Activated B cell treated with CpG ODN at 0.5 μM for 24 hours (primary cell): ENCODE measurements at regions not wholly inside any gene's neighbourhood (a gene's known extent, or its start where the extent isn't known, plus 50 kb on each side); places are given as distances from the start of the nearest gene placed in this dataset.

Experiments
- ATAC-seq: fragments of 200-7000 bp; cut with Tn5 transposase; one replicate; pipeline ENCODE4 v1.10.0; 2021; ENCODE audit warnings: low read depth, mild to moderate bottlenecking, moderate library complexity
- CTCF ChIA-PET: fragments of 350-600 bp; sonication (Branson Sonifier 250); formaldehyde crosslinking; loops from one replicate; lab custom pipeline; 2021; ENCODE audit warnings: antibody characterized with exemption; lab: Charles Lee
- POLR2A ChIA-PET: fragments of 350-600 bp; sonication (Branson Sonifier 250); formaldehyde crosslinking; loops from one replicate; lab custom pipeline; 2021; ENCODE audit warnings: antibody characterized with exemption; lab: Charles Lee
- DNase-seq: peaks from one replicate; pipeline ENCODE4 v3.0.0; 2022
- H3K27ac Mint-ChIP-seq: one replicate; pipeline ENCODE4 v1.8.0; 2020; ENCODE audit warnings: mixed read lengths
- H3K27me3 Mint-ChIP-seq: one replicate; pipeline ENCODE4 v1.8.0; 2021; ENCODE audit warnings: mixed read lengths
- H3K36me3 Mint-ChIP-seq: one replicate; pipeline ENCODE4 v1.8.0; 2021; ENCODE audit warnings: low read depth, mixed read lengths
- H3K4me1 Mint-ChIP-seq: one replicate; pipeline ENCODE4 v1.8.0; 2021; ENCODE audit warnings: mixed read lengths
- H3K4me3 Mint-ChIP-seq: one replicate; pipeline ENCODE4 v1.8.0; 2020; ENCODE audit warnings: mild to moderate bottlenecking, mixed read lengths
- H3K9me3 Mint-ChIP-seq: one replicate; pipeline ENCODE4 v1.8.0; 2020; ENCODE audit warnings: mixed read lengths
- CTCF ChIP-seq: fragments of 200-600 bp; IDR thresholded peaks from one replicate; pipeline ENCODE4 v1.8.0; 2022; ENCODE audit warnings: antibody characterized with exemption, mild to moderate bottlenecking
- intact Hi-C: fragments of 100-400 bp; cut with micrococcal nuclease; formaldehyde crosslinking; loops from one replicate; pipeline ENCODE4 v1.15.1; 2024

DNA sequence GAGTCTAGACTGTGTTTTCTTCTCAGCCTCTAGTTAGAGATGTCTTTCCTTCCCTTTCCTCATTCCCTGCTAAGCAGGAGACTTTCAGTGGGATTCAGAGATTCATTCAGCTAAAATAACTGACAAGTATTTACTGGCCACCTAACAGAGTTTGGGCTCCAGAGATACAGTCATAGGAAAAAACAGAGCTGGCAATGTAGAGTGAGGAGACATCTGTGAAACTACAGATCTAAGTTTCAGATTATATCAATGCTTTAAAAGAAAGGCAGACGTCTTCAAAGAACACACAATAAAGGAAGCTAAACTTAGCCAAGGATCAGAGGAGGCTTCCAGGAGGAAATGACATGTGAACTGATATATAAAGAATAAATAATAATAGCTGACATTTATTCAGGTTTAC is 355.6 kb upstream of the DDI1 start:
- Mint-ChIP-seq H3K36me3 (no peaks in the 10 kb centered on the region), H3K9me3 (no peaks in the 10 kb centered on the region), H3K27me3 (no peaks in the 10 kb centered on the region), H3K27ac (no peak overlapping the region), H3K4me3 (no peak overlapping the region), H3K4me1 (peaks cover 5% of the 10 kb centered on the region)
- POLR2A ChIA-PET, result no interaction called here
- intact Hi-C loops, result no loop called here
- no peak for TF ChIP-seq CTCF
- no peak for ATAC-seq
- DNase-seq, result no peak
- CTCF ChIA-PET, result interaction anchor here (2.2 kb wide), 1 partner anchor 61 kb away, joined by 4 read pairs; no protein-coding TSS in a partner anchor

DNA sequence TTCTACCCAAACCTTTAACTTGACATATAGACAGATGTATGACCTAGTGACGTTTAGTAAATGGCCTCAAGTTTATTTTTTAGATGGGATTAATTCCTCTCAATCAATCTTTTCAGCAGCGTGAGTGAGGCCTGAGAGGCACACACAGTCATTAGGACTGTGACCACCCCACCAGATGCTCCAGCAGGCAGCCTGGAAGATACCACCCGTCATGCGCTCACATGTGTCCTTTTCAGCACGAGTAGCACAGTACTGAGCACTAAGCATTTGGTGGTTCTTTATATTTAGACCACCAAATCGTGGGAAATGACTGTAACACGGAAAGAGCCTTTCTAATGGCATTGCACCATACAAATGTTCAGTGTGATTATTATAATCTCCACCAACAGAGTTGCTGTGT is 354.6 kb upstream of the DDI1 start:
- intact Hi-C loops, result loop anchor here (1.0 to 2.0 kb wide), 3 partner anchors 469 to 1319 kb away; no protein-coding TSS in a partner anchor
- CTCF ChIA-PET, result interaction anchor here (0.9 to 2.2 kb wide), 9 partner anchors 8 to 931 kb away, joined by 3 to 11 read pairs (median 4); partner anchors contain the start of gene PDGFD
- Mint-ChIP-seq H3K4me3 (no peak overlapping the region), H3K4me1 (peaks cover 5% of the 10 kb centered on the region), H3K36me3 (no peaks in the 10 kb centered on the region), H3K9me3 (no peaks in the 10 kb centered on the region), H3K27ac (no peak overlapping the region), H3K27me3 (no peaks in the 10 kb centered on the region)
- POLR2A ChIA-PET, result no interaction called here
- no peak for DNase-seq
- TF ChIP-seq CTCF, result no peak
- ATAC-seq, result no peak

DNA sequence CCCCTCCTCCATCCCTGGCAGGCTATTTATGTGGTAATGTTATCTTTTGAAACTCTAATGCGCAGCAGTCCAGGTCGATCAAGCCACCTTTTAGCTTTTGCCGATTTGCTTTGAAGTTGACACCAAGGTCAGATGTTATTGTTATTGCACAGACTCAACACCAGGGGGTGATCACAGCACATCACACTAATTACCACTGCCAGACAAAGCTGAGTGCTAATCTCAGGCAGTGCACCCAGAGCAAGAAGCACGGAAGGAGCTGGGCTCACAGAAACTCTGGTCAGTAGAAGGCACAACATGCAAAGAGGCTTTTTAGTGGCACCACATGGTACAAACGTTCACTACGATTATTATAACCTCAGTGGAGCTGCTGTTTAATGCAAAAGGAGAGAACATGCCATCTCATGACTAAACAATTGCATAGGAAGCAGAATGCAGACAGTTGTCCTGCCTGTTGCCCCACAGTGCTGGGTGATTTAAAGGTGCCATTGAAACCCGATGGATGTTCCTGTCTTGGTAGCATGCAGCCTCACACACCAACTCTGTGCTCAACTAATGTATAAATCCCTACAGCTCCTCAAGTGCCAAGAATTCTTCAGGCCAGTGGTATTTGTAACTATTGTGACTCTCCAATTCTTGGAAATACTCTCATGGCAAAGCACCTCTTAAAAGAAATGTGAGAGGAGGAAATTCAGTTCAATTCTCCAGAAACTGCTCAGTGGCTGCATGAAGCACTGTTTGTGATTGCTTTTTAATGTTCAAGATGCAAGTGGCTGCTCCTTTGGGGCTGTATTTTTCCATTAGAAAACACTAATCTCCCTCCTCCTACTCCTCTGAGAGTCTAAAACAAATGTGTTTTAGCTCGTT is 353.9 kb upstream of the DDI1 start:
- no peak overlapping the region for H3K27ac Mint-ChIP-seq
- intact Hi-C loops, result loop anchor here (1.0 to 2.0 kb wide), 3 partner anchors 469 to 1318 kb away; no protein-coding TSS in a partner anchor

GRCh38 chr11:103683576-103683975 is 352.9 kb upstream of the DDI1 start:
- Mint-ChIP-seq H3K36me3 (no peaks in the 10 kb centered on the region), H3K4me3 (no peak overlapping the region), H3K27ac (no peak overlapping the region), H3K4me1 (peaks cover 5% of the 10 kb centered on the region), H3K9me3 (no peaks in the 10 kb centered on the region), H3K27me3 (no peaks in the 10 kb centered on the region)
- intact Hi-C loops, result loop anchor here (2.0 kb wide), 1 partner anchor 1317 kb away; no protein-coding TSS in a partner anchor
- ChIA-PET POLR2A (no interaction called here), CTCF (no interaction called here)
- ATAC-seq (no peak), DNase-seq (no peak)
- no peak for TF ChIP-seq CTCF

More for the DNA sequence above, 353.9 kb upstream of the DDI1 start:
- DNase-seq (peak; percentile 21), ATAC-seq (peak; percentile 75)
- Mint-ChIP-seq H3K9me3 (no peaks in the 10 kb centered on the region), H3K27me3 (no peaks in the 10 kb centered on the region), H3K4me1 (peaks cover 5% of the 10 kb centered on the region), H3K36me3 (no peaks in the 10 kb centered on the region), H3K4me3 (no peak overlapping the region)
- POLR2A ChIA-PET, result interaction anchor here (0.5 kb wide), 1 partner anchor 64 kb away, joined by 5 read pairs; no protein-coding TSS in a partner anchor
- CTCF ChIA-PET, result interaction anchor here (0.6 to 2.2 kb wide), 14 partner anchors 10 to 1318 kb away, joined by 3 to 11 read pairs (median 4); partner anchors contain the start of gene PDGFD
- no peak for TF ChIP-seq CTCF

DNA sequence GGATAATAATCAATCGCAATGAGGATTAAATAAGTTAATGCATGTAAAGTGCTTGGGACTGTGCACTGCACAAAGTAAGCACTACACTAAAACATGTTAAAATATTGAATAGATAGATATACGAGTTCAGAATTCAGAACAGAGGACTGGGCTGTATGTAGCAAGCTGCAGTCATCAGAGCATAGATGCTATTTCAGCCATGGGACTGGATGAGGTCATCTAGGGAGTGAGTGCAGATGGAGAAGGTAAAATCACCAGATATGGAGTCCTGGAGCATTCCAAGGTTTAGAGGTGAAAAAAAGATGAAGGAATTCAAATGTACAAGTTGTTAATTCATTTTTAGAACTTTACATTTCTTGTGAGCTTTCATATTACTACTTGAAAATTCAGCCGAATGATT is 347.5 kb upstream of the DDI1 start:
- ChIA-PET CTCF (no interaction called here), POLR2A (no interaction called here)
- ATAC-seq, result no peak
- H3K4me1 Mint-ChIP-seq, result no peaks in the 10 kb centered on the region
- intact Hi-C loops, result no loop called here
- no peak overlapping the region for H3K27ac Mint-ChIP-seq
- no peak for DNase-seq
- H3K27me3 Mint-ChIP-seq, result no peaks in the 10 kb centered on the region
- no peak for TF ChIP-seq CTCF
- H3K36me3 Mint-ChIP-seq, result no peaks in the 10 kb centered on the region
- no peaks in the 10 kb centered on the region for H3K9me3 Mint-ChIP-seq
- H3K4me3 Mint-ChIP-seq, result no peak overlapping the region
